HepG2 (cell line): ENCODE measurements at regions not wholly inside any gene's neighbourhood (a gene's known extent, or its start where the extent isn't known, plus 50 kb on each side); places are given as distances from the start of the nearest gene placed in this dataset.

Source experiments
- CBFB ChIP-seq: sonication (generic); formaldehyde crosslinking; IDR thresholded peaks from 2 replicates; pipeline ENCODE4 v1.4.0; 2020; ENCODE audit warnings: missing genetic modification reagents
- FLYWCH1 ChIP-seq: sonication (generic); formaldehyde crosslinking; IDR thresholded peaks from 2 replicates; pipeline ENCODE4 v1.8.1; 2023; ENCODE audit warnings: mild to moderate bottlenecking, missing genetic modification reagents
- MATR3 ChIP-seq: sonication (generic); formaldehyde crosslinking; IDR thresholded peaks from 2 replicates; pipeline ENCODE4 v1.4.0; 2020; ENCODE audit warnings: missing genetic modification reagents
- NFKBIZ ChIP-seq: IDR thresholded peaks from 2 replicates; pipeline ENCODE4 v1.6.1; 2018; ENCODE audit warnings: missing genetic modification reagents, missing compliant biosample characterization
- POLR2AphosphoS5 ChIP-seq: IDR thresholded peaks from 2 replicates; pipeline ENCODE4 v1.6.1; 2012; ENCODE audit warnings: low read depth, low read length
- ZNF230 ChIP-seq: sonication (generic); formaldehyde crosslinking; IDR thresholded peaks from 2 replicates; pipeline ENCODE4 v1.4.0; 2020; ENCODE audit warnings: mild to moderate bottlenecking, missing genetic modification reagents
- ZNF652 ChIP-seq: IDR thresholded peaks from 2 replicates; pipeline ENCODE4 v1.6.1; 2016; ENCODE audit warnings: low read depth, borderline replicate concordance
- ZNF766 ChIP-seq: sonication (generic); formaldehyde crosslinking; IDR thresholded peaks from 2 replicates; pipeline ENCODE4 v1.5.0; 2020; ENCODE audit warnings: missing genetic modification reagents, borderline replicate concordance
- TF ChIP-seq, protein P1 (sequence below): sonication (generic); formaldehyde crosslinking; IDR thresholded peaks from 2 replicates; pipeline ENCODE4 v1.5.0; 2020; ENCODE audit warnings: mild to moderate bottlenecking, missing genetic modification reagents, moderate library complexity
- TF ChIP-seq, protein P2 (sequence below): sonication (generic); formaldehyde crosslinking; IDR thresholded peaks from 2 replicates; pipeline ENCODE4 v1.4.0; 2020; ENCODE audit warnings: missing genetic modification reagents, borderline replicate concordance

DNA sequence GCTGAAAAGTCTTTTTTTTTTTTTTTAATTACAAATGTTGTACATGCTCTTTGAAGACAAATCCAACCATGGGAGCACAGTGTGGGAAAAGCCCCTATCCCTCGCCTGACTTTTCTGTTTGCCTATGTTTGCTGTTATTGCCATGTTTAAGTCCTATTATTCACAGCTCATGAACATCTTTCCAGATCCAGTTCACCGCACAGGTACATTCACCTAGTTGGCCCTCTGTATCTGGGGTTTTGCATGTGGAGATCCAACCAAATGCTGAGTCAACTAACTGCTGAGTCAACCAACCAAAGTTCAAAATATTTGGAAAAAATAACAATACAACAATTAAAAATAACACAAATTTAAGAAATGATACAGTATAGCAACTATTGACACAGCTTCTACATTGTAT, 100.1 kb upstream of the CLNK start:
- no peak for TF ChIP-seq ZNF766 (CRISPR knock-in tag)
- TF ChIP-seq MATR3 (CRISPR knock-in tag): no peak
- TF ChIP-seq, protein P1, sequence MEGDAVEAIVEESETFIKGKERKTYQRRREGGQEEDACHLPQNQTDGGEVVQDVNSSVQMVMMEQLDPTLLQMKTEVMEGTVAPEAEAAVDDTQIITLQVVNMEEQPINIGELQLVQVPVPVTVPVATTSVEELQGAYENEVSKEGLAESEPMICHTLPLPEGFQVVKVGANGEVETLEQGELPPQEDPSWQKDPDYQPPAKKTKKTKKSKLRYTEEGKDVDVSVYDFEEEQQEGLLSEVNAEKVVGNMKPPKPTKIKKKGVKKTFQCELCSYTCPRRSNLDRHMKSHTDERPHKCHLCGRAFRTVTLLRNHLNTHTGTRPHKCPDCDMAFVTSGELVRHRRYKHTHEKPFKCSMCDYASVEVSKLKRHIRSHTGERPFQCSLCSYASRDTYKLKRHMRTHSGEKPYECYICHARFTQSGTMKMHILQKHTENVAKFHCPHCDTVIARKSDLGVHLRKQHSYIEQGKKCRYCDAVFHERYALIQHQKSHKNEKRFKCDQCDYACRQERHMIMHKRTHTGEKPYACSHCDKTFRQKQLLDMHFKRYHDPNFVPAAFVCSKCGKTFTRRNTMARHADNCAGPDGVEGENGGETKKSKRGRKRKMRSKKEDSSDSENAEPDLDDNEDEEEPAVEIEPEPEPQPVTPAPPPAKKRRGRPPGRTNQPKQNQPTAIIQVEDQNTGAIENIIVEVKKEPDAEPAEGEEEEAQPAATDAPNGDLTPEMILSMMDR: no peak
- no peak for TF ChIP-seq ZNF230 (CRISPR knock-in tag)
- no peak for TF ChIP-seq ZNF652 (CRISPR knock-in tag)
- TF ChIP-seq, protein P2, sequence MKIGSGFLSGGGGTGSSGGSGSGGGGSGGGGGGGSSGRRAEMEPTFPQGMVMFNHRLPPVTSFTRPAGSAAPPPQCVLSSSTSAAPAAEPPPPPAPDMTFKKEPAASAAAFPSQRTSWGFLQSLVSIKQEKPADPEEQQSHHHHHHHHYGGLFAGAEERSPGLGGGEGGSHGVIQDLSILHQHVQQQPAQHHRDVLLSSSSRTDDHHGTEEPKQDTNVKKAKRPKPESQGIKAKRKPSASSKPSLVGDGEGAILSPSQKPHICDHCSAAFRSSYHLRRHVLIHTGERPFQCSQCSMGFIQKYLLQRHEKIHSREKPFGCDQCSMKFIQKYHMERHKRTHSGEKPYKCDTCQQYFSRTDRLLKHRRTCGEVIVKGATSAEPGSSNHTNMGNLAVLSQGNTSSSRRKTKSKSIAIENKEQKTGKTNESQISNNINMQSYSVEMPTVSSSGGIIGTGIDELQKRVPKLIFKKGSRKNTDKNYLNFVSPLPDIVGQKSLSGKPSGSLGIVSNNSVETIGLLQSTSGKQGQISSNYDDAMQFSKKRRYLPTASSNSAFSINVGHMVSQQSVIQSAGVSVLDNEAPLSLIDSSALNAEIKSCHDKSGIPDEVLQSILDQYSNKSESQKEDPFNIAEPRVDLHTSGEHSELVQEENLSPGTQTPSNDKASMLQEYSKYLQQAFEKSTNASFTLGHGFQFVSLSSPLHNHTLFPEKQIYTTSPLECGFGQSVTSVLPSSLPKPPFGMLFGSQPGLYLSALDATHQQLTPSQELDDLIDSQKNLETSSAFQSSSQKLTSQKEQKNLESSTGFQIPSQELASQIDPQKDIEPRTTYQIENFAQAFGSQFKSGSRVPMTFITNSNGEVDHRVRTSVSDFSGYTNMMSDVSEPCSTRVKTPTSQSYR: no peak
- no peak for TF ChIP-seq NFKBIZ (CRISPR knock-in tag)
- no peak for TF ChIP-seq POLR2AphosphoS5
- TF ChIP-seq FLYWCH1 (CRISPR knock-in tag): no peak
- TF ChIP-seq CBFB (CRISPR knock-in tag): no peak
